ENCODE measurements at regions not wholly inside any gene's neighbourhood (a gene's known extent, or its start where the extent isn't known, plus 50 kb on each side); places are given as distances from the start of the nearest gene placed in this dataset.
"Not testable (repeated sequence)": the region's sequence is repeated elsewhere in the genome, so short reads cannot be mapped to it uniquely, and the experiment has no call there.

DNA sequence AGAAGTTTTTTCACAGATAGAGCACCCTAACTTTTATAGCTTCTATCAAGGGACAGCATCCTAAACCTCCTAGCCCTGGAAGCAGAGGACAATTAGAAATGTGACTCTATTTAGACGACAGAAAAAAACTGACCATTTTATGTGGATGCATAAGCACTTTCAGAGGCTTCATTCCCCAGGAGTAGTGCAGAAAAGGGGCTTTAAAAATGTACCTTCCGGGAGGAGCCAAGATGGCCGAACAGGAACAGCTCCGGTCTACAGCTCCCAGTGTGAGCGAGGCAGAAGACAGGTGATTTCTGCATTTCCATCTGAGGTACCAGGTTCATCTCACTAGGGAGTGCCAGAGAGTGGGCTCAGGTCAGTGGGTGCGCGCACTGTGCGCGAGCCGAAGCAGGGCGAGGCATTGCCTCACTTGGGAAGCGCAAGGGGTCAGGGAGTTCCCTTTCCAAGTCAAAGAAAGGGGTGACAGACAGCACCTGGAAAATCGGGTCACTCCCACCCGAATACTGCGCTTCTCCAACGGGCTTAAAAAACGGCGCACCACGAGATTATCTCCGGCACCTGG, 416.4 kb upstream of the C1orf87 start:
- TF ChIP-seq, protein P1, sequence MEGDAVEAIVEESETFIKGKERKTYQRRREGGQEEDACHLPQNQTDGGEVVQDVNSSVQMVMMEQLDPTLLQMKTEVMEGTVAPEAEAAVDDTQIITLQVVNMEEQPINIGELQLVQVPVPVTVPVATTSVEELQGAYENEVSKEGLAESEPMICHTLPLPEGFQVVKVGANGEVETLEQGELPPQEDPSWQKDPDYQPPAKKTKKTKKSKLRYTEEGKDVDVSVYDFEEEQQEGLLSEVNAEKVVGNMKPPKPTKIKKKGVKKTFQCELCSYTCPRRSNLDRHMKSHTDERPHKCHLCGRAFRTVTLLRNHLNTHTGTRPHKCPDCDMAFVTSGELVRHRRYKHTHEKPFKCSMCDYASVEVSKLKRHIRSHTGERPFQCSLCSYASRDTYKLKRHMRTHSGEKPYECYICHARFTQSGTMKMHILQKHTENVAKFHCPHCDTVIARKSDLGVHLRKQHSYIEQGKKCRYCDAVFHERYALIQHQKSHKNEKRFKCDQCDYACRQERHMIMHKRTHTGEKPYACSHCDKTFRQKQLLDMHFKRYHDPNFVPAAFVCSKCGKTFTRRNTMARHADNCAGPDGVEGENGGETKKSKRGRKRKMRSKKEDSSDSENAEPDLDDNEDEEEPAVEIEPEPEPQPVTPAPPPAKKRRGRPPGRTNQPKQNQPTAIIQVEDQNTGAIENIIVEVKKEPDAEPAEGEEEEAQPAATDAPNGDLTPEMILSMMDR (IDR thresholded peaks at IDR 0.05 in 2 of 3, conservative IDR thresholded peaks at IDR 0.05 in 1 of 3; ENCODE audit: borderline replicate concordance in 1 of 3, insufficient read depth in 1 of 3, low read depth in 2 of 3, low read length in 2 of 3) = not testable (repeated sequence)
- TF ChIP-seq CBX3 (IDR thresholded peaks at IDR 0.05; ENCODE audit: low read depth); POLR2A (IDR thresholded peaks at IDR 0.05; ENCODE audit: borderline replicate concordance, extremely low read depth, insufficient read depth, insufficient read length); ZNF274 (IDR thresholded peaks at IDR 0.05; ENCODE audit: low read depth, low read length); EZH2 (IDR thresholded peaks at IDR 0.05): not testable (repeated sequence)
- TF ChIP-seq, protein P2, sequence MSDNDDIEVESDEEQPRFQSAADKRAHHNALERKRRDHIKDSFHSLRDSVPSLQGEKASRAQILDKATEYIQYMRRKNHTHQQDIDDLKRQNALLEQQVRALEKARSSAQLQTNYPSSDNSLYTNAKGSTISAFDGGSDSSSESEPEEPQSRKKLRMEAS (IDR thresholded peaks at IDR 0.05) = not testable (repeated sequence)

All from HCT116 (cell line).